Body of pancreas (tissue), 4 donors: ENCODE measurements at regions not wholly inside any gene's neighbourhood (a gene's known extent, or its start where the extent isn't known, plus 50 kb on each side); places are given as distances from the start of the nearest gene placed in this dataset.

Experiments used
- CTCF ChIP-seq, 7 experiments: fragments of 450-650 bp in 4 of 7; fragments of 200-600 bp in 3 of 7; sonication (generic) in 3 of 7; IDR thresholded peaks; one replicate each; pipeline ENCODE4 v1.5.1; 2016 to 2019; ENCODE audit warnings: antibody characterized with exemption in 7 of 7
- POLR2A ChIP-seq, 3 donors: fragments of 450-650 bp; IDR thresholded peaks; one replicate each; pipeline ENCODE4 v1.6.1; 2016; ENCODE audit warnings: antibody characterized with exemption in 3 of 3, mild to moderate bottlenecking in 2 of 3

DNA sequence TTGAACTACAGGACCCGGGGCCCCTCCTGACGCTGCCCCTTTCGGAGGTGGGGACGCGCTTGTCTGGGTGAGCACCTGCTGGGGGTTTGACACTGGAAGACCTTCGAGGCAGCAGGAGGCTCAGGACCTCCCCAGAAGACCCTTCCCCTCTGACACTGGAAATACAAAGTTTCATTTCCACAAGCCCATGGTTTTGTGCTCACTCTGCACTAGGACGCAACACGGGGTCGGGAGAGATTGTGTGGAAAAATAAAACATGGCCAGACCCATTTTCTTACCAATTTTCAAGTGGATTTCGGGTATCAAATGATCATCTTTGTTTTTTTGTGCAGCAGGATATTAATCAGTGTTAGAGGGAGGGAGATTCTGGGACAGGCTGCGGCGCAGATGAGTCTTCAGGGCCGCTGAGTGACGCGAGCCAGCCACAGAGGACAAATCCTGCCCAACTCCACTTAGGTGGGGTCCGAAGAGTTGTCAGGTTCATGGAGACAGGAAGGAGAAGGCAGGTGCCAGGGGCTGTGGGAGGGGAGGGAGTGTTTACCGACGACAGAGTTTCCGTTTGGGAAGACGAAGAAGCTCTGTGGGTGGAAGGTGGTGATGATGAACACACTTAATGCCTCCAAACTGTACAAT is 160.0 kb upstream of the AFDN start:
- TF ChIP-seq POLR2A (IDR thresholded peaks at IDR 0.05), result no peak
- no peak for TF ChIP-seq CTCF (IDR thresholded peaks at IDR 0.05)
